ENCODE measurements at regions not wholly inside any gene's neighbourhood (a gene's known extent, or its start where the extent isn't known, plus 50 kb on each side); places are given as distances from the start of the nearest gene placed in this dataset.

DNA sequence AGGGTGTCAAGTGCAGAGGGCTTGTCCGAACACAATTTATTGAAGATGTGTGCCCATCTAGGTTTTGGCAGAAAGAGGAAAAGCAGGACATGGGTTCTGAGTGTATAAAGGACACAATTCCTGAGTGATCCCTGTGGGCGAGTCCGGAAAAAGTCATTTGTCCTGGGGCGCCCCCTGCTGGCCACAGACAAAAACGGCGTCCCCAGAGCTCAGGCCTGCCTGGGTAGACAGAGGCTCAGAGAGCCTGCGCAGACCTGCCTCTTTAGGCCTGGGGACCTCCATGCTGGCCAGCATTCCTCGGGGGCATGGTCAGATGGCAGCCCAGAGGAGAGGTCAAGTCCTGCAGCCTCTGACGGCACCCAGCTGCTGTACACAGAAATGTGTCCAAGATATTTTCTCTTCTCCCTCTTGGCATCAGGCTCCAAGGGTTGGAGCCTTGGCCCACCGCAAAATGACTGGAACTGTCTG, 65.5 kb upstream of the LRP8 start:
- TF ChIP-seq, protein P1, sequence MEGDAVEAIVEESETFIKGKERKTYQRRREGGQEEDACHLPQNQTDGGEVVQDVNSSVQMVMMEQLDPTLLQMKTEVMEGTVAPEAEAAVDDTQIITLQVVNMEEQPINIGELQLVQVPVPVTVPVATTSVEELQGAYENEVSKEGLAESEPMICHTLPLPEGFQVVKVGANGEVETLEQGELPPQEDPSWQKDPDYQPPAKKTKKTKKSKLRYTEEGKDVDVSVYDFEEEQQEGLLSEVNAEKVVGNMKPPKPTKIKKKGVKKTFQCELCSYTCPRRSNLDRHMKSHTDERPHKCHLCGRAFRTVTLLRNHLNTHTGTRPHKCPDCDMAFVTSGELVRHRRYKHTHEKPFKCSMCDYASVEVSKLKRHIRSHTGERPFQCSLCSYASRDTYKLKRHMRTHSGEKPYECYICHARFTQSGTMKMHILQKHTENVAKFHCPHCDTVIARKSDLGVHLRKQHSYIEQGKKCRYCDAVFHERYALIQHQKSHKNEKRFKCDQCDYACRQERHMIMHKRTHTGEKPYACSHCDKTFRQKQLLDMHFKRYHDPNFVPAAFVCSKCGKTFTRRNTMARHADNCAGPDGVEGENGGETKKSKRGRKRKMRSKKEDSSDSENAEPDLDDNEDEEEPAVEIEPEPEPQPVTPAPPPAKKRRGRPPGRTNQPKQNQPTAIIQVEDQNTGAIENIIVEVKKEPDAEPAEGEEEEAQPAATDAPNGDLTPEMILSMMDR (IDR thresholded peaks at IDR 0.05) = peak; percentile 66 to 94 (median 88)
- no peak for TF ChIP-seq POLR2A (IDR thresholded peaks at IDR 0.05)
